ENCODE measurements at regions not wholly inside any gene's neighbourhood (a gene's known extent, or its start where the extent isn't known, plus 50 kb on each side); places are given as distances from the start of the nearest gene placed in this dataset.

DNA sequence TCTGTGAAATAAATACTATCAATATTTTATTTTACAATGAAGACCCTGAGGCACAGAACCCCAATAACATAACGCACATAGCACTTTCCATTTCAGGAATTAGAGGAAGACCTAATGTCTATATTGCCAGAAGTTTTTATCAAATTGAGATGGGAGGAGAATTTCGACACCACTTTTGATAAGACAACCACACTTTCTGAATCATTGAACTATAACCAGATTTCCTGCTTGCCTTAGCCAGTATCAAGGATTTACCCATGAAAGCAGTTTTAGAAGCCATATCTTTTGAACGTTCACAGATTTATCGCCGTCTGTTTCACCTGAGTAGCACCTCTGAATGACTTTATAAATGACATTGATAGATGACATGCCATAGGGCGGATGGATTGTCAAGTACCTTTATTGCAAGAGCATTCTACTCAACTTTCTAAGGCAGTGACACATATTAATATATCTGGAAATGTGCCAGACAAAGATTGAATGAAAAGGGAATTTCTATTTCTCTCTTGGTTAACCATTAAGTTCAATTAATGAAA is 768.4 kb downstream of the LTN1 start:
- CTCF ChIA-PET = no interaction called here
- intact Hi-C loops (cut with micrococcal nuclease) = loop anchor here (5.0 kb wide), 1 partner anchor 42 kb away; no protein-coding TSS in a partner anchor
- H3K27ac ChIP-seq (ENCODE audit: insufficient read depth, low read depth, low read length) = no peak overlapping the region
- H3K9ac ChIP-seq (replicated peaks; ENCODE audit: extremely low read depth, insufficient read depth, low read length) = no peak overlapping the region
- no peak overlapping the region for H3K4me3 ChIP-seq (replicated peaks in 1 of 3; ENCODE audit: insufficient read depth in 1 of 3, low read depth in 1 of 3, low read length in 3 of 3)
- H2AFZ ChIP-seq (ENCODE audit: low read depth, low read length) = no peak overlapping the region
- no peak for FAIRE-seq
- no peaks in the 10 kb centered on the region for H4K20me1 ChIP-seq (replicated peaks; ENCODE audit: control insufficient read depth, extremely low read depth, insufficient read depth, low read length)
- H3K4me1 ChIP-seq (ENCODE audit: control insufficient read depth, extremely low read depth, insufficient read depth, low read length) = no peaks in the 10 kb centered on the region
- H3K27me3 ChIP-seq (ENCODE audit: control insufficient read depth in 2 of 2, insufficient read depth in 2 of 2, low read length in 2 of 2) = no peaks in the 10 kb centered on the region
- no peak overlapping the region for H3K4me2 ChIP-seq (ENCODE audit: insufficient read depth, low read length)
- dilution Hi-C loops (cut with MboI; ENCODE audit: extremely low pct_ligation_motif_present, low sequenced_read_pairs) = no loop called here
- BruUV-seq (replicated peaks) = no TSS peak
- DNase-seq (ENCODE audit: low read depth, low spot score) = no peak
- no peaks in the 10 kb centered on the region for H3K79me2 ChIP-seq (ENCODE audit: control insufficient read depth, insufficient read depth, low read length)
- TF ChIP-seq POLR2AphosphoS5 (IDR thresholded peaks at IDR 0.05; ENCODE audit: insufficient read depth, low read depth, low read length) = no peak
- no peak for TF ChIP-seq POLR2A (IDR thresholded peaks at IDR 0.05; ENCODE audit: low read depth, low read length)
- no peak for TF ChIP-seq MYC (IDR thresholded peaks at IDR 0.05; ENCODE audit: low read depth, low read length)
- TF ChIP-seq FOS (IDR thresholded peaks at IDR 0.05; ENCODE audit: borderline replicate concordance, insufficient read depth, low read length) = no peak
- TF ChIP-seq GATA2 (IDR thresholded peaks at IDR 0.05; ENCODE audit: insufficient read depth, insufficient read length, low read depth, low read length) = no peak
- no peak for TF ChIP-seq EZH2 (IDR thresholded peaks at IDR 0.05; ENCODE audit: borderline replicate concordance, low read depth, low read length, severe bottlenecking)
- TF ChIP-seq, protein P1, sequence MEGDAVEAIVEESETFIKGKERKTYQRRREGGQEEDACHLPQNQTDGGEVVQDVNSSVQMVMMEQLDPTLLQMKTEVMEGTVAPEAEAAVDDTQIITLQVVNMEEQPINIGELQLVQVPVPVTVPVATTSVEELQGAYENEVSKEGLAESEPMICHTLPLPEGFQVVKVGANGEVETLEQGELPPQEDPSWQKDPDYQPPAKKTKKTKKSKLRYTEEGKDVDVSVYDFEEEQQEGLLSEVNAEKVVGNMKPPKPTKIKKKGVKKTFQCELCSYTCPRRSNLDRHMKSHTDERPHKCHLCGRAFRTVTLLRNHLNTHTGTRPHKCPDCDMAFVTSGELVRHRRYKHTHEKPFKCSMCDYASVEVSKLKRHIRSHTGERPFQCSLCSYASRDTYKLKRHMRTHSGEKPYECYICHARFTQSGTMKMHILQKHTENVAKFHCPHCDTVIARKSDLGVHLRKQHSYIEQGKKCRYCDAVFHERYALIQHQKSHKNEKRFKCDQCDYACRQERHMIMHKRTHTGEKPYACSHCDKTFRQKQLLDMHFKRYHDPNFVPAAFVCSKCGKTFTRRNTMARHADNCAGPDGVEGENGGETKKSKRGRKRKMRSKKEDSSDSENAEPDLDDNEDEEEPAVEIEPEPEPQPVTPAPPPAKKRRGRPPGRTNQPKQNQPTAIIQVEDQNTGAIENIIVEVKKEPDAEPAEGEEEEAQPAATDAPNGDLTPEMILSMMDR (IDR thresholded peaks at IDR 0.05; ENCODE audit: extremely low read depth in 1 of 2, insufficient read depth in 1 of 2, low read depth in 1 of 2, low read length in 2 of 2) = no peak
- no peak for TF ChIP-seq JUN (IDR thresholded peaks at IDR 0.05; ENCODE audit: borderline replicate concordance, insufficient read depth, insufficient read length, low read depth)
- TF ChIP-seq, protein P2, sequence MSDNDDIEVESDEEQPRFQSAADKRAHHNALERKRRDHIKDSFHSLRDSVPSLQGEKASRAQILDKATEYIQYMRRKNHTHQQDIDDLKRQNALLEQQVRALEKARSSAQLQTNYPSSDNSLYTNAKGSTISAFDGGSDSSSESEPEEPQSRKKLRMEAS (IDR thresholded peaks at IDR 0.05; ENCODE audit: insufficient read depth, insufficient read length) = no peak
- H3K9me3 ChIP-seq (replicated peaks; ENCODE audit: control insufficient read depth, insufficient read depth, low read length) = no peaks in the 10 kb centered on the region
- H3K9me1 ChIP-seq (replicated peaks; ENCODE audit: control insufficient read depth, extremely low read depth, insufficient read depth, low read length) = no peaks in the 10 kb centered on the region
- no peaks in the 10 kb centered on the region for H3K36me3 ChIP-seq (ENCODE audit: control insufficient read depth in 2 of 2, extremely low read depth in 1 of 2, insufficient read depth in 2 of 2, low read length in 2 of 2)
- POLR2A ChIA-PET = no interaction called here
